GM13976 (cell line): ENCODE measurements at regions not wholly inside any gene's neighbourhood (a gene's known extent, or its start where the extent isn't known, plus 50 kb on each side); places are given as distances from the start of the nearest gene placed in this dataset.

ENCODE experiments used
- DNase-seq: peaks from one replicate; pipeline ENCODE4 v3.0.0; 2012; ENCODE audit warnings: low spot score
- CTCF ChIP-seq: IDR thresholded peaks from 2 replicates; pipeline ENCODE4 v1.5.1; 2012; ENCODE audit warnings: borderline replicate concordance, mild to moderate bottlenecking; ENCODE audit not compliant: insufficient read depth; ENCODE audit errors: extremely low read depth, missing control alignments, control extremely low read depth
- in situ Hi-C: fragments of 300-500 bp; cut with MboI; formaldehyde crosslinking; loops from one replicate; pipeline ENCODE4 v1.12.0; 2022; ENCODE audit warnings: low sequenced_read_pairs, mixed read lengths, inconsistent platforms; ENCODE audit not compliant: unreplicated experiment

DNA sequence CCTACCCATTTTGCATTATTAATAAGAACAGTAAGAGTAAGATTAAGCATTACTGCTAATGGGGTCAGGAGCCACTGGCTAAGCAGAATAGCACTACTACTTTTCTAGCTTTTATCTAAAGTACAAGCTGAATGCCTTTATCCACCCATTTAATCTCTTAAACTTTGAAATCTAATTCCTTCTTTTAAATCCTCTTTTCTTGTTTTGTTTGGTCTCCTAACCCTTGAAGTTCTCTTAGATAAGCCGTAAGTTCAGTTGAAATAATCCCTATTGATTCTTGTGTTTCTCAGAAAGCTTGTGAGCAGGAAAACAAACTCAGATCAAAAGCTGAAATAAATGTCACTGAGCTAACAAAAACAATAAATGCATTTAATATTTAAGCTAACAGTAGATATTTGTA, 380.2 kb downstream of the TBC1D32 start:
- DNase-seq, result no peak
- in situ Hi-C loops, result no loop called here
- no peak for TF ChIP-seq CTCF

- in situ Hi-C loops, result no loop called here
- TF ChIP-seq CTCF, result no peak
- no peak for DNase-seq
Observed at GRCh38 chr6:120951258-120951657, 383.0 kb downstream of the TBC1D32 start.

- no peak for DNase-seq
- TF ChIP-seq CTCF, result no peak
- in situ Hi-C loops, result no loop called here
Observed at GRCh38 chr6:120947111-120947510, 387.2 kb downstream of the TBC1D32 start.

- no peak for DNase-seq
- no peak for TF ChIP-seq CTCF
- in situ Hi-C loops, result no loop called here
Observed at GRCh38 chr6:120945905-120946594, 388.2 kb downstream of the TBC1D32 start.

DNA sequence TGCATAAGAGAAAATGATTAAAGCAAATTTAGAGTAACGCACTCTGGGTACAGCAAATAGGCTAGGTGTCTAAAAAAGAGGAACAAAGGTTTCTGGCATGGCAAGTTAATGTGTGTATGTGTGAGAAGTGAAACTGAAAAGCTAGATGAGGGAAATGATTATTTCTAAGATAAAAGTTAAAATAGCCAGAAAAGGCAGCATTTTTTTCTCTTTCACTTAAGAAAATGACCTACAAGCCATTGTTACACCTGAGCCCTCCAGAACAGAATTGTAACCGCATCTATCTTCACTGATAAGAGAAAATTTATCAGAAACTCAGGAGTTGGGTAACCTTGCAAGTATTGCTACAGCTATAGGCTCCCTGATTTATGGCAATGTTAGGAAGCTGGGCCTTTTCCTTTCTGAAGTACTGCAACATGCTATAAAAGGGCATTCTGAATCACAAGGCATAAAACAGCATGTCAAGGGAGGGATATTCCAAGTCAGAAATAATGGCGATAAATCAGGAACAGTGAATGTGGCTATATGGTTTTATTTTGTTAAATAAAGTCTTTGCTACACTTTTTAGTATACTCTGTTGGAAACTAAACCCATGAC, 395.3 kb downstream of the TBC1D32 start:
- DNase-seq, result peak; percentile 45
- TF ChIP-seq CTCF, result no peak
- in situ Hi-C loops, result no loop called here

GRCh38 chr6:120938164-120938875, 396.0 kb downstream of the TBC1D32 start:
- in situ Hi-C loops, result no loop called here
- TF ChIP-seq CTCF, result no peak
- no peak for DNase-seq
